ENCODE measurements at regions not wholly inside any gene's neighbourhood (a gene's known extent, or its start where the extent isn't known, plus 50 kb on each side); places are given as distances from the start of the nearest gene placed in this dataset.

- TF ChIP-seq CTCF (IDR thresholded peaks at IDR 0.05), result no peak
- TF ChIP-seq POLR2A (IDR thresholded peaks at IDR 0.05), result no peak
Measured at GRCh38 chr2:181777734-181778133, 97.4 kb upstream of the NEUROD1 start.
